Effector memory CD8-positive, alpha-beta T cell (primary cell): ENCODE measurements at regions not wholly inside any gene's neighbourhood (a gene's known extent, or its start where the extent isn't known, plus 50 kb on each side); places are given as distances from the start of the nearest gene placed in this dataset.
"Not testable (repeated sequence)": the region's sequence is repeated elsewhere in the genome, so short reads cannot be mapped to it uniquely, and the experiment has no call there.

Source experiments
- ATAC-seq: fragments of 150-1000 bp; cut with Tn5 transposase; replicated peaks from 2 replicates; pipeline ENCODE4 v1.10.0; 2021; ENCODE audit warnings: mild to moderate bottlenecking, moderate library complexity
- DNase-seq, 3 experiments: peaks; one replicate each; pipeline ENCODE4 v3.0.0; 2021
- H3K27ac Mint-ChIP-seq, 2 donors: one replicate each; pipeline ENCODE4 v1.8.0; 2022; ENCODE audit warnings: mild to moderate bottlenecking in 2 of 2, mixed read lengths in 2 of 2, moderate library complexity in 2 of 2
- H3K27me3 Mint-ChIP-seq, 2 donors: one replicate each; pipeline ENCODE4 v1.8.0; 2022; ENCODE audit warnings: mixed read lengths in 2 of 2
- H3K36me3 Mint-ChIP-seq: one replicate; pipeline ENCODE4 v1.8.0; 2022; ENCODE audit warnings: mild to moderate bottlenecking, moderate library complexity, mixed read lengths; ENCODE audit not compliant: insufficient read depth
- H3K4me1 Mint-ChIP-seq, 2 donors: one replicate each; pipeline ENCODE4 v1.8.0; 2022; ENCODE audit warnings: low read depth in 2 of 2, mixed read lengths in 2 of 2
- H3K4me3 Mint-ChIP-seq, 2 donors: one replicate each; pipeline ENCODE4 v1.8.0; 2022; ENCODE audit warnings: mild to moderate bottlenecking in 2 of 2, mixed read lengths in 2 of 2, moderate library complexity in 2 of 2
- H3K9me3 Mint-ChIP-seq, 2 donors: one replicate each; pipeline ENCODE4 v1.8.0; 2022; ENCODE audit warnings: mixed read lengths in 2 of 2

DNA sequence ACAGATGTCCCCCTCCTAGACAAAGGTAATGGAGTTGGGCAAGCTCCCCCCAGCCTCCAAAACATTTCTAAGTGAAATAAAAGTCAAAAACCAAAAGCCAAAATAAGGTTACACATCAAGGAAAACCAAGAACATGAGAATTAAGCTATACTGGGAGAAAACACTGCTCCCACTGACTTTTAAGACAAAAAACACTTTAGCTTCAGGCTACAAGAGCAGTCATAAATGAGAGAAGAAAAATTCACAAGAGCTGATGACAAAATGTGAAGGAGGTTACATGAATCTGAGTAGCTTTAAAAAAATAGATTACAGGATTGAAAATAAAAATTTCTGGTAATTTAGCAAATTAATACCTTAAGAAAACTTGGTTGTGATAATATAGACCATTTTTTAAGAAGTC lies 1370.3 kb upstream of the CDH9 start:
- DNase-seq = no peak
- Mint-ChIP-seq H3K27ac (no peak overlapping the region), H3K36me3 (no peaks in the 10 kb centered on the region), H3K4me3 (no peak overlapping the region), H3K4me1 (no peaks in the 10 kb centered on the region), H3K9me3 (peaks cover 13 to 17% of the 10 kb centered on the region in 2 donors), H3K27me3 (no peaks in the 10 kb centered on the region)
- no peak for ATAC-seq

DNA sequence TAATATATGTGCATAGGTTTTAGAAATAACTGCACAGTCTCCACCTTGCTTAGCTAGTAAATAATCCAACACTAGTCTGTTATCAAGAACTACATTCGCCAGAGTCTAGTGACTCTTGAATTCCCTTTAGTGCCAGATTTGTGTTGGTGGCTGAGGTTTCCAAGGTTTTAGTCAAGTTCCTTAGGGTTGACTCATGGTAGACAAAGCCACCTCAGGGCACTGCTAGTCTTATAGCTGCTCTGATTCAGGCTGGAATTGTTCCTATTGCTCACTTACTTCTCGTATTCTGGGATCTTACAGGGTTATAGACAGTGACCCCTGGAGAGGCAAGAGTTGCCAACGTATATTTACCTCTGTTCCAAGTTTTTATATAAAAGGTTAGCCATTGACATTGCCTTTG lies 1369.8 kb upstream of the CDH9 start:
- H3K27ac Mint-ChIP-seq = no peak overlapping the region
- DNase-seq = no peak
- peaks cover 13 to 16% of the 10 kb centered on the region in 2 donors for H3K9me3 Mint-ChIP-seq
- no peak overlapping the region for H3K4me3 Mint-ChIP-seq
- no peaks in the 10 kb centered on the region for H3K4me1 Mint-ChIP-seq
- ATAC-seq = no peak
- H3K27me3 Mint-ChIP-seq = no peaks in the 10 kb centered on the region
- no peaks in the 10 kb centered on the region for H3K36me3 Mint-ChIP-seq

DNA sequence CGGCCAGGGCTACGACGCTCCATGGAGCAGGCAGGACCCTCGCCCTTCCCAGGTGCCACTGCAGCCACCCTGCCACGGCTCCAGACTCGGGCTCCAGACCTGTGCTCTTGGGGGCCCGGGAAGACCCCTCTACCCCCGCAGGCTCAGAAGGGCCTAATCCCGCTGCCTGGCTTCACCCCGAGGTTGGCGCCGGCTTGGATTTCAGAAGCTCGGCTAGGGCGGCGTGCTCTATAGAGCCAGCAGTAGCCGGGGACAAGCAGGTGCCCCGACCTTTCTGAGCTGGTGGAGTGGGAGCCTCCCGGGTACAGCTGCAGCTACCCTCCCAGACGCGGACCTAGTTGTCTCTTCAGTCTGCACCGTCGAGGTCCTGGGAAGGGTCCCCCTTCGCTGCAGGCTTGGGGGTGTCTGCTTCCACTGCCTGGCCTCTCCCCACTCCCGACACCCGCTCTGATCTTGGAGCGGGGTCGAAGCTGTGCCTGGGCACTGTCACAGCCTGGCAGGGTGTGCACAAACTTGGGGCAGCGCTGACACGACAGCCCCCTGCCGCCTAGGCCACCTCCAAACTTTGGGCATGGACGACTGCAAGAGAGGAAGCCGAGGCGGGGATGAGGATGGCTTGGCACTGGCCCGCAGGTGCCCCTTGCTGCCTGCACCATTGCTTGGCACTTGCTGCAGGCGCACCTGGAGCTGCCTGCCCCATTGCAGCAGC lies 1366.1 kb upstream of the CDH9 start:
- Mint-ChIP-seq H3K9me3 (peaks cover 8 to 12% of the 10 kb centered on the region in 2 donors), H3K27me3 (no peaks in the 10 kb centered on the region), H3K4me3 (no peak overlapping the region), H3K27ac (no peak overlapping the region), H3K36me3 (no peaks in the 10 kb centered on the region), H3K4me1 (no peaks in the 10 kb centered on the region)
- no peak for ATAC-seq
- DNase-seq = no peak

DNA sequence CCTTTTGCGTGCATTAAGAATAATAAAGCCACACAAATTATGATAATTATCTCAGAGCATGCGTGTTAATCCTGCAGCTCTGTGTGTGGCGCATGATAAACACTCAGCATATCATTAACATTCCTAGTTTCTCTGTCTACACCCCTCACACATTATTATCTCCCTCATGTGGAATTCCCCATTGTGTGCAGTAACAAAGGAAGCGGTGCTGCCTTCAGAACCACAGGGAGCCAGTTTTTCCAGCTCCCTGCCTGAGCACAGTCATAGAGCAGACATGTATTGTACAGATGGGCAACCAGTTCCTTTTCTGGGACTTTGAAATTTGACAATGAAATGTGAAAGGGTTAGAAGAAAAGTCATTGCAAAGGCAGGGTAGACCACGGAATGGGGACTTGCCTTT lies 1365.5 kb upstream of the CDH9 start:
- Mint-ChIP-seq H3K36me3 (no peaks in the 10 kb centered on the region), H3K27ac (no peak overlapping the region), H3K27me3 (no peaks in the 10 kb centered on the region), H3K4me1 (no peaks in the 10 kb centered on the region), H3K9me3 (peaks cover 8 to 12% of the 10 kb centered on the region in 2 donors), H3K4me3 (no peak overlapping the region)
- DNase-seq (no peak), ATAC-seq (no peak)

DNA sequence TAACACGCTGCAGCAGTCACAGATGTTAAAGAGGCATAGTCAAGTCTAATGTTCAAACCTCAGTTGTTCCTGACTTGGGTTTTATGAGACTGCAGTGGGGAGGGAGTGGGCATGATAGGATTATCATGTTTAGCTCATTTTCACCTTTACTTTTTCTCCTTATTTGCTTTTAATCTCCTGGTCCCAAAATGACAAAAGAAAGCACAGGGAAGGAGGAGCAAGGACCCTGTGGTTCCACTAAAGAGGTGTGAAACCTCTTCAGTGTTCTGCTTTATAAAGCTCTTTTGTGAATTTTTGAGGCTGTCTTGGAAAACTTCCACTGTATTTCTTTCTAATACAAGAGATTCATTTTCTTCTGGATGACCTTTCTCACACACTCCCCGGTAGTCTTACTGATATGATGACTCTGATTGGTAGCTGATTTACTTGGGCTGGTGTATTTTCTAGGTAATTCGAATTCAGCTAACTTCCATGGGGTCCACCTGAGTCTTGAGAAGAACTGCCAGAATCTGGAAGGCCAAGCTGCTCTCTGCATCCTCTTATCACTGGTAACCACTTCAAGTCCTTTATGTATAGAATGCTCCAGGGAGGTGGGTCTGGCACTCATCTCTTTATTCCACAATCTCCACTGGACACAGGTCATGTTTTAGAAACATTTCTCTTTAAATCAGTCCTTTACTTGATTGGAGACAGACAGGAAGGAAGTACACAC lies 1364.4 kb upstream of the CDH9 start:
- Mint-ChIP-seq H3K4me3 (no peak overlapping the region), H3K27ac (no peak overlapping the region), H3K4me1 (no peaks in the 10 kb centered on the region), H3K36me3 (no peaks in the 10 kb centered on the region), H3K27me3 (no peaks in the 10 kb centered on the region), H3K9me3 (peaks cover 10 to 17% of the 10 kb centered on the region in 2 donors)
- ATAC-seq (no peak), DNase-seq (no peak)

DNA sequence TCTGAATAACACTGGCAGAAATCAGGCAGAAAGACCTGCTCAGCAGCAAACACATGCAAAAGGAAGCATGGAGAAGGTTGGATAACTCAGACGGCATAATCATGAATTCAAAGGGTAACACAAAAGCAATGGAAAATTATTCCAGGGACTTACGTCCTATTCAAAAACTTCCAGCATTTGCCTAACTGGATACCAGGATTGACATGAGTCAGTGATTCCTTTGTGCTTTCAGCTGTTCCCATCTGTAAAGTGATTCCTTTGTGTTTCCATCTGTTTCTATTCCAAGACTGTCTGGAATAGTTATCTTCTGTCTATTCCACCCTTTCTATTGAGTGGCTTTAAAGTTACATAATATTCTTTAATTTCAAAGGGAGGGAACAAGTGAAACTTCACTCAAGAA lies 1361.7 kb upstream of the CDH9 start:
- no peak overlapping the region for H3K27ac Mint-ChIP-seq
- DNase-seq (no peak), ATAC-seq (no peak)
- H3K4me3 Mint-ChIP-seq = no peak overlapping the region
- no peaks in the 10 kb centered on the region for H3K36me3 Mint-ChIP-seq
- H3K9me3 Mint-ChIP-seq = peaks cover 10 to 14% of the 10 kb centered on the region in 2 donors
- no peaks in the 10 kb centered on the region for H3K4me1 Mint-ChIP-seq
- no peaks in the 10 kb centered on the region for H3K27me3 Mint-ChIP-seq

DNA sequence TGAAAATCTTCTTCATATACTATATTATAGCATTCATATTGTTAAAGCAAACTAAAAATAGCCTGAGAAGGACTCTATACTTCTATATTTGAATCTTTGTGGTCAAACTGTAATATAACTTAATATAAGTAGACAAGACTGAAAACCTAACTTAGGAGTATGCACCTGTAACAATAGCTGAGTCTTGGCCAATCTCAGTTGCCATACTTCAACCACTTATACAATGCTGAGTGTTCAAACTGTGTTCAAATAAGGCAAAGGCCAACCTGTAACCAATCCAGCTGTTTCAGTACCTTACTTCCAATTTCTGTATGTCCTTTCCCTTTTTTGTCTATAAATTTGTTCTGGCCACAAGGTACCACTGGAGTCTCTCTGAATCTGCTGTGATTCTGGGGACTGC lies 1360.8 kb upstream of the CDH9 start:
- no peak for ATAC-seq
- Mint-ChIP-seq H3K4me1 (no peaks in the 10 kb centered on the region), H3K27ac (no peak overlapping the region), H3K36me3 (no peaks in the 10 kb centered on the region), H3K4me3 (no peak overlapping the region), H3K27me3 (no peaks in the 10 kb centered on the region), H3K9me3 (peaks cover 8 to 14% of the 10 kb centered on the region in 2 donors)
- DNase-seq = no peak

DNA sequence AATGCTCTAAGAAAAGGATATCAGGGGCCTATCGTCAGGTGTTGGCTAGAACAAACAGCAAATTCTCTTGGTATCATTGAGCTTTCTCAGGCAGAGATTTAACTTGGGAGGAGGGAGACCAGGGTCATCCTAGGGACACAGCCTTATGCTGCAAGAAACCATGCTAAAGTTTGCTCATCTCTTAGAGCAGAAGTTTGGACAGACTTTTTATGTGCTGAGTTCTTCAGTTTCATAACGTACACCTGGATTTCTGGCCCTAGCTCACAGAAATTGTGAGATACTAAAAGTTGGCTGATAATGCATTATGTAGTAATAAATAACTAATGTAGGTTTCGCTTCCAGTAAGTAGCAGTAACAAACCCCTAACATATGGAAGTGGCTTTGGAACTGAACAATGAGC lies 1359.8 kb upstream of the CDH9 start:
- H3K36me3 Mint-ChIP-seq = no peaks in the 10 kb centered on the region
- H3K4me3 Mint-ChIP-seq = no peak overlapping the region
- H3K27ac Mint-ChIP-seq = no peak overlapping the region
- ATAC-seq (no peak), DNase-seq (no peak)
- H3K9me3 Mint-ChIP-seq = peaks cover 7 to 14% of the 10 kb centered on the region in 2 donors
- H3K27me3 Mint-ChIP-seq = no peaks in the 10 kb centered on the region
- H3K4me1 Mint-ChIP-seq = no peaks in the 10 kb centered on the region

DNA sequence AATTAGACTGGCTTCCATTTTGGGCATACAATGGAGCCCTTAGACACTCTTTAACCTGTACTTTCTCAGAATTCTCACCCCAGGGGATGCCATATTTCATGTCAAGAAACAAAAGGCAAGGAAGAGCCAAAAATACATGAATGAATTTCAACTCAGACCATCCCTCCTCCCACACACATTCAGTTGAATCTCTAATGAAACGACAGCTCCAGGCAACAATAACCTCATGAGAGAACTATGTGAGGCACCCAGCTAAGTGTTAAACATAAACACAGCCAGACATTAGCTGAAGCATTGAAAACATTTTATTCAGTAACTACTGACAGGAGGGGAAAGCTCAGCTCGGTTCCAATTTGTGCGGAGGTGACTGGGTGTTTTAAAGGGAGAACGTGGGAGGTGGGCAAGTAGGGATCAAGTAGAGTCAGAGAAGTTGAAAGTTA lies 1359.1 kb upstream of the CDH9 start:
- Mint-ChIP-seq H3K27ac (no peak overlapping the region), H3K9me3 (peaks cover 4 to 14% of the 10 kb centered on the region in 2 donors), H3K27me3 (no peaks in the 10 kb centered on the region), H3K4me1 (no peaks in the 10 kb centered on the region), H3K4me3 (no peak overlapping the region), H3K36me3 (no peaks in the 10 kb centered on the region)
- DNase-seq = no peak
- ATAC-seq = no peak

DNA sequence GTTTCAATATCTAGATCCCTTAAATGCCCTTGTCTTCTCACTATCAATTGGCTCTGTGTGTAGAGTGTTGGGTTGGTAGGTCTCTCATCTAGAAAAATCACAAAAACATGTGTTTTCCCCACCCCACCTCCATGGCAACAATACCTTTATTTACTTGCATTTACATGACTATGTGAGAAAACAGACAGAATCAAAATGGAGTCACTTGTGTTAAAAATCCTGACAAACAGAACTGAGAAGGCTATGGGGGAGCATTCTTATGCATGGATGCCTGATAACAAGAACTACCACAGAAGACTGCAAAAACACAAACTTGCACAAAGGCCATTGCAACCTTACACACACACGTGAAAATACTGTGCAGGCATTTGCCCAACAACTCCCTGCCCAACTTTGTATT lies 1352.9 kb upstream of the CDH9 start:
- Mint-ChIP-seq H3K4me1 (no peaks in the 10 kb centered on the region), H3K4me3 (no peak overlapping the region), H3K27me3 (no peaks in the 10 kb centered on the region), H3K9me3 (peaks cover 4 to 8% of the 10 kb centered on the region in 2 donors), H3K36me3 (no peaks in the 10 kb centered on the region), H3K27ac (no peak overlapping the region)
- DNase-seq = no peak
- ATAC-seq = no peak

DNA sequence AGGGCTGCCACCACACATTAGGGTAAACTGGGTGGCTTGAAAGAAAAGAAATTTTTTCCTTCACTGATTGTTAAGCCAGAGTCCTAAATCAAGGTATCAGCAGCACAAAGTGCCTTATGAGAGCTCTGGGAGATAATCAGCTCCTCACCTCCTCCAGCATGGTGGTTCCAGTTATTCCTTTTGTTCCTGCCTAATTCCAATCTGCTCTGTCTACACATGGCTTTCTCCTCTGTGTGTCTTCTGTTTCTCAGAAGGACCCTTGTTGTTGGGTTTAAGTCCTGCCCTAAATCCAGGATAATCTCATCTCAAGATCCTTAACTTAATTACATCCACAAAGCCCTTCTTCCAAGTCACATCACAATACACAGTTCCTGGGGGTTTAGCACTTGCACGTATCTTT lies 1352.0 kb upstream of the CDH9 start:
- Mint-ChIP-seq H3K9me3 (peaks cover 7 to 8% of the 10 kb centered on the region in 2 donors), H3K4me1 (no peaks in the 10 kb centered on the region), H3K27me3 (no peaks in the 10 kb centered on the region), H3K4me3 (no peak overlapping the region), H3K27ac (no peak overlapping the region), H3K36me3 (no peaks in the 10 kb centered on the region)
- ATAC-seq (no peak), DNase-seq (no peak)

DNA sequence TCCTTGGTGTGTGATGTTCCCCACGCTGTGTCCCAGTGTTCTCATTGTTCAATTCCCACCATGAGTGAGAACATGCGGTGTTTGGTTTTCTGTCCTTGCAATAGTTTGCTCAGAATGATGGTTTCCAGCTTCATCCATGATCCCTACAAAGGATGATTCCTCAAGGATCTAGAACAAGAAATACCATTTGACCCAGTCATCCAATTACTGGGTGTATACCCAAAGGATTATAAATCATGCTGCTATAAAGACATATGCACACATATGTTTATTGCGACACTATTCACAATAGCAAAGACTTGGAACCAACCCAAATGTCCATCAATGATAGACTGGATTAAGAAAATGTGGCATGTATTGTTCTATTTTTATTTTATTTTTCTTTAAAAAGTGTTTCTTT lies 1351.3 kb upstream of the CDH9 start:
- ATAC-seq, H3K27ac Mint-ChIP-seq, H3K4me3 Mint-ChIP-seq, H3K36me3 Mint-ChIP-seq, H3K4me1 Mint-ChIP-seq, H3K9me3 Mint-ChIP-seq, H3K27me3 Mint-ChIP-seq, DNase-seq: not testable (repeated sequence)

DNA sequence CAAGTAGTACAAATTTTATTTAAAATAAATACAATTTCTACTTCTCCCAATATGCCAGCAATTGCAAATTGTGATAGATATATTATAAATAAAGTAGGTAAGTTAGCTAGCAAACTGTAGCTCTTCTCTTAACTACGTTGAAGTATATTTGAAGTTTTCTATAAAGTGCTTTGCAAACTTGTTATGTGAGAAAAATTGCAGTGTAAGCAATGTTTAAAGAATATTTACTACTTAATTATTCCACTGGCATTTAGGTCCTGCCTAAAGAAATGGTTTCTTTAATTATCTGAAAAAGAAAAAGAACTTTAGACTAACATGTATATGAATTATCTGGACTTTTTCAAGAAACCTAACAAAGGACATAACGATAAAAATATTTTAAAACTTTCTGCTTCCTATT lies 1350.0 kb upstream of the CDH9 start:
- Mint-ChIP-seq H3K4me1 (no peaks in the 10 kb centered on the region), H3K4me3 (no peak overlapping the region), H3K36me3 (no peaks in the 10 kb centered on the region), H3K27ac (no peak overlapping the region), H3K9me3 (peaks cover 8 to 10% of the 10 kb centered on the region in 2 donors), H3K27me3 (no peaks in the 10 kb centered on the region)
- no peak for ATAC-seq
- no peak for DNase-seq

DNA sequence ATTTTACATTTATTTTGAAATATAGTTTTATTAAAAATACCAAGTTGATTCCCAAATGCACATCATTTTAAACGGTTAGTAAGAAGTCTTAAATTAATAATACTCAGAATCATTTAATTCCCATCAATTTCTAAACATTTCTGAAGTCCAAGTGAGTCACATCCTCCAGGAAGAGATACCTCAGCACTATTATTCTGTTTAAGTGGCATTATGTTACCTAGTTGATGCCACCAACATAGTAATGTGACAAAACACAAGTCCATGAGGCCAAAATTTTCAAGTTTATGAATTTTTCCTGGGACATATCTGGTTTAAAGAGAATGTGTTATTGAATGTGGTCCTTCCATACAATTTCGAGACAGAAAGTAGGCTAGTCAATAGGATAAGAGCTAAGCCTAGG lies 1348.3 kb upstream of the CDH9 start:
- Mint-ChIP-seq H3K36me3 (no peaks in the 10 kb centered on the region), H3K27me3 (no peaks in the 10 kb centered on the region), H3K4me3 (no peak overlapping the region), H3K9me3 (peaks cover 8 to 12% of the 10 kb centered on the region in 2 donors), H3K4me1 (no peaks in the 10 kb centered on the region), H3K27ac (no peak overlapping the region)
- DNase-seq (no peak), ATAC-seq (no peak)
